ENCODE measurements at regions not wholly inside any gene's neighbourhood (a gene's known extent, or its start where the extent isn't known, plus 50 kb on each side); places are given as distances from the start of the nearest gene placed in this dataset.

DNA sequence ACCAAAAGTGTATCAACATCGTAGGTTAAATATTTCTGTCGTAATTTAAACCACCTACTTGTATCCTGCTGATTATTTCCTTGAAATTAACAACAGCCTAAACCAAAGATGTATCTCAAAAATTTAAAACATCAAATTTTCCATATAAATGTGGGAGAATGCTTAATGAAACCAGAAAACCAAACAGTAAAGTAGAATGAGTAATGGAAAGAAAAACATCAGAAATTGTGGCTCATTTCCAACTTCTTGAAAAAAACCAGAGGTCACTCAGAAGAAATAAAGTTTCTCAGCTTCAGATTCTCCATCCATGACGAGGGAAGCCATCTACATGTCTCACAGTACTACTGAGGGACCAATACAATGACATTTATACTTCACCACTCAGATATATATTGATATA lies 296.5 kb downstream of the NOL4 start:
- TF ChIP-seq ATF2 (CRISPR knock-in tag; IDR thresholded peaks at IDR 0.05; ENCODE audit: borderline replicate concordance, low read depth) (no peak), ESRRA (CRISPR knock-in tag; IDR thresholded peaks at IDR 0.05; ENCODE audit: borderline replicate concordance) (no peak), CREM (CRISPR knock-in tag; IDR thresholded peaks at IDR 0.05) (no peak), ZNF219 (CRISPR knock-in tag; IDR thresholded peaks at IDR 0.05; ENCODE audit: borderline replicate concordance) (no peak), MAX (CRISPR knock-in tag; IDR thresholded peaks at IDR 0.05) (no peak), NFE2L1 (CRISPR knock-in tag; IDR thresholded peaks at IDR 0.05) (no peak), JUN (CRISPR knock-in tag; IDR thresholded peaks at IDR 0.05) (no peak)
- TF ChIP-seq, protein P1, sequence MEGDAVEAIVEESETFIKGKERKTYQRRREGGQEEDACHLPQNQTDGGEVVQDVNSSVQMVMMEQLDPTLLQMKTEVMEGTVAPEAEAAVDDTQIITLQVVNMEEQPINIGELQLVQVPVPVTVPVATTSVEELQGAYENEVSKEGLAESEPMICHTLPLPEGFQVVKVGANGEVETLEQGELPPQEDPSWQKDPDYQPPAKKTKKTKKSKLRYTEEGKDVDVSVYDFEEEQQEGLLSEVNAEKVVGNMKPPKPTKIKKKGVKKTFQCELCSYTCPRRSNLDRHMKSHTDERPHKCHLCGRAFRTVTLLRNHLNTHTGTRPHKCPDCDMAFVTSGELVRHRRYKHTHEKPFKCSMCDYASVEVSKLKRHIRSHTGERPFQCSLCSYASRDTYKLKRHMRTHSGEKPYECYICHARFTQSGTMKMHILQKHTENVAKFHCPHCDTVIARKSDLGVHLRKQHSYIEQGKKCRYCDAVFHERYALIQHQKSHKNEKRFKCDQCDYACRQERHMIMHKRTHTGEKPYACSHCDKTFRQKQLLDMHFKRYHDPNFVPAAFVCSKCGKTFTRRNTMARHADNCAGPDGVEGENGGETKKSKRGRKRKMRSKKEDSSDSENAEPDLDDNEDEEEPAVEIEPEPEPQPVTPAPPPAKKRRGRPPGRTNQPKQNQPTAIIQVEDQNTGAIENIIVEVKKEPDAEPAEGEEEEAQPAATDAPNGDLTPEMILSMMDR (IDR thresholded peaks at IDR 0.05): no peak

Data from WTC11 (cell line).